NCI-H2081 (cell line): ENCODE measurements at regions not wholly inside any gene's neighbourhood (a gene's known extent, or its start where the extent isn't known, plus 50 kb on each side); places are given as distances from the start of the nearest gene placed in this dataset.

Source experiments
- DNase-seq, 2 experiments: peaks; one replicate each; lab custom pipeline; 2025; lab: John Stamatoyannopoulos, UW

- DNase-seq, result no peak
These were observed 198.5 kb upstream of the COL8A1 start for GRCh38 chr3:99439892-99440291.

DNA sequence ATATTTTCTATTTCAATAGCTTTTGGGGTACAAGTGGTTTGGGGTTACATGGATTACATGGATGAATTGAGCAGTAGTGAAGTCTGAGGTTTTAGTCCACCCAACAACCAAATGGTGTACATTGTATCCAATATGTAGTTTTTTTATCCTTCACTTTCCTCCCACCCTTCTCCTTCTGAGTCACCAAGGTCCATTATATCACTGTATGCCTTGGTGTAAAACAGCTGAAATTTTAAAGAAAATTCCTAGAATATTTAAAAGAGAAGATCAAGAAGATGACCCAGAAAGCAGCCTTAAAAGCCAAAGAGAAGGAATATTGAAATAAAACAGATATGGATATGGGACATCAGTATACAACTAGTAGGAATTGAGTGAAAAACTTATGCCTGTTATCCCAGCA is 204.2 kb upstream of the COL8A1 start:
- no peak for DNase-seq

- no peak for DNase-seq
These were observed 207.9 kb upstream of the COL8A1 start for GRCh38 chr3:99430348-99431134.

GRCh38 chr3:99429502-99429901 is 208.9 kb upstream of the COL8A1 start:
- no peak for DNase-seq

- no peak for DNase-seq
These were observed 212.5 kb upstream of the COL8A1 start for GRCh38 chr3:99425930-99426329.

DNA sequence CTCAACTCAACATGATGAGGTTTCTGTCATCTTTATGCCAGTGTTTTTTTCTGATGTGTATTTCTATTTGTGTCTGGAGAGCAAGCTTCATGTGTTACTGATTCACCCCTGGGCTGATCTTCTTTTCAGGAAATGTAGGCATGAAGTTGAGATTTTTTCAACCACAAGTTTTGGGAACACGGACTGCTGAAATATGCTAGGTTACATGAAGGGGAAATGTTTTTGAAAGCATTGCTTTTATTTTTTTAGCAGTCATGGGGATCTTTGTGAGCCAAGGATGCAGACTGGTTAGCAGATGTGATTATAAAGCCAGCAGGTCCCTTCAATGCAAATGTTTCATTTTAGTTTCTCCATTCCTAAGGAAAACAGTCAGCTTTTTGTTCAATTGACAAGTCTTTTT is 219.3 kb upstream of the COL8A1 start:
- DNase-seq, result no peak

GRCh38 chr3:99418709-99419108 is 219.7 kb upstream of the COL8A1 start:
- DNase-seq, result no peak

DNA sequence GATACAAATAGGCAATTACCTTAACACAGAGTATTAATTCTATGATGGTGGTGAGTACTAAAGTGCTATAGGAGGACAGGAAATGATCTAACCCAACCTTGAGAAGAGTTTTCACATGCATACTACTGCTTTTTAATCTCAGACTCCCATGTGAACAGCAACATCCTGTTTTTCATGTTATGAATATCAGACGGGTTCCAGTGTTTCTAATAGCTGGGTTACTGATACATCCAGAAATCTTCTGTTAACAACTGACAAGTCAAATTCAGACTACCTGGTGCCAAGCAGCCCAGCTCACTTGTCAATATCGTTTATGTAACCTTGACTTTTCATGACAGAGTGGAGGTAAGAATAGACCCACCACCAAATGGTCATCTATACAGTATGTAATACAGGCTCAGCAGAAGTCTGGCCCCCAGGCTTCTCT is 220.2 kb upstream of the COL8A1 start:
- DNase-seq, result no peak

GRCh38 chr3:99413504-99413903 is 224.9 kb upstream of the COL8A1 start:
- no peak for DNase-seq

DNA sequence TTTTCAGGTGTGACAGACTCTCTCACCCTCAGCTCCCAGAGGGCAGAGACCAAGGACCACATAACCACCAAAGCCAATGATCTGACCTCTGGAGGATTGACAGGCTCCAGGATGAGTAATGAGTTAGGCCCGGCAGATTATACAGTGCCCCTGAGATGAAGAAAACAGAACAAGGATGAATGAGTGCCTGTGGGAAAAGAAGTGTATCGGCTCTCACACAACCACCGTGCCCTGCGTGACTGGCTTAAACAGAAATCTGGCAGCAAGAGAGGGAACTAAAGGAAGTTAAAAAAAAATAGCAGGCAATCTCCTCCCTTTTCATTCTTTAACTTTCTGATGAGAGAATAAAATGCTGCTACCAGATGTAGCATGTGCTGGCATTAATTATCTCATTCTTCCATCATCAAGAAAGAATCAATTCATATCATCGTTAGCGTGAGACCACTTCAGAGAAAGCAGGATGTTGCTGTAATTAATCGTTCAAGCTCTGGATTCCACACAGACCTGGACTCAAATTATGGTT is 227.5 kb upstream of the COL8A1 start:
- DNase-seq, result no peak

DNA sequence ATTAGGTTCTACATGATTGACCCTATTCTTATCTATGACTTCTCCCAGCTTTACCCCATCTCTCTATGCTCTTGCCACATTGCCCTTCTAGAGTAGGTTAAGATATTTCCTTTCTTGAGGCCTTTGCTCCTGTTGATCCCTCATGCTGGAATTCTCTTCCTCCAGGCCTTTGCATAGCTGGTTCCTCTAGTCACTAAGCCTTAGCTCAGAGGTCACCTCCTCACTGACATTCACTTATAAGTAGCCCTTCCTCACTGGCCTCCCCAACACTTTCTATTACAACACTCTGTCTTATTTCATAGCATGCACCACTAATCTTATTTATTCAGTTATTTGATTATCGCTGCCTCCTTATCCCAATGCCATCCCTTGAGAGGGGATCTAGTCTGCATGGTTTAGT is 228.4 kb upstream of the COL8A1 start:
- no peak for DNase-seq

DNA sequence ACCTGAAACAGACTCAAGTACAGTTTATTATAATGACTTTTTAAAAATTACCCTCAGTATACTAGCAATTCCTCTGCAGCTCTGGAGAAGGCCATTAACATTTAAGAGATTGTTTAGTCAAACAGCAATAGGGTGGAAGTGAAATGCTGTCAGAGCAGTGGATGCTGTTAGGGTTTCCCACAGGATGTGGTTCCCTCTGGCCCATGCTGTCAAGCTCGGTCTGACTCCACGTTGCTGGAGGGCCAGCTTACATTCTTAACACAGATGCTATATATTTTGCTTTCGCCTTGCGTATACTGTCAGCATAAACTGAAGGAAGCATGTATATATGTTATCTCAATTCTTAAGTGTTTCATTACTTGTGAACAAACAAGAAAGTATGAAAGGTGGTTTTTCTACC is 231.1 kb upstream of the COL8A1 start:
- no peak for DNase-seq

DNA sequence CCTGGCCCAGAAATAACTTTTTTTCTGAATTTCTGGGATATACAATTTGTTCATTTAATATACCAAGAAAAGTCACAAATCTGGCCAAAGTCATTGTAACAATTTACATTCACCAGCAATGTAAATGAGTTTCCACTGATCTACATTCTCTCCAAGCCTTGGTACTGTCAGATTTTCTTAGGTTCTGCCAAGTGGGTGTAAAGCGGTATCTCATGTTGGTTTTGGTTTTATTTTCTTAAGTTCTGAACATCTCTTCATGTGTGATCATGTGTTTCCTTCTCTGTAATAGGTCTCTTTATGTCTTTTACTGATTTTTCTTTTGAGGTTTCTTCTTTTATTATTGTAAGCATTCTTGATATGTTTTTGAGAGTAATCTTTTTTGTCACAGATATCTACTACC is 235.6 kb upstream of the COL8A1 start:
- DNase-seq, result no peak

DNA sequence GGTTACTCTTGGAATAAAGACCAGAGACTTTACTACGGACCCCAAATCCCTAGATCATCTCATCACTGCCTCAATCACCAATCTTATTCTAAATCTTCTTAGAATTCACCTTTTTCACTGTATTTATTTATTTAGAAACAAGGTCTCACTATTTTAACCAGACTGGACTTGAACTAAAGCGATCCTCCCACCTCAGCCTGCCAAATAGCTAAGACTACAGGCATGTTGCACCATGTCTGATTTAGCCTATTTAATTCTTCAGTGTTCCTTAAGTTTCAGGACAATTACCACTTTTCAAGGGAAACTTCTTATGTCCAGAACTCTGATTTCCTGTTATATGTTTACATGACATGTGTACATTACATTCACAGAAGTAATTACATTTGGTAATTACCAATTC is 238.0 kb upstream of the COL8A1 start:
- DNase-seq, result no peak

DNA sequence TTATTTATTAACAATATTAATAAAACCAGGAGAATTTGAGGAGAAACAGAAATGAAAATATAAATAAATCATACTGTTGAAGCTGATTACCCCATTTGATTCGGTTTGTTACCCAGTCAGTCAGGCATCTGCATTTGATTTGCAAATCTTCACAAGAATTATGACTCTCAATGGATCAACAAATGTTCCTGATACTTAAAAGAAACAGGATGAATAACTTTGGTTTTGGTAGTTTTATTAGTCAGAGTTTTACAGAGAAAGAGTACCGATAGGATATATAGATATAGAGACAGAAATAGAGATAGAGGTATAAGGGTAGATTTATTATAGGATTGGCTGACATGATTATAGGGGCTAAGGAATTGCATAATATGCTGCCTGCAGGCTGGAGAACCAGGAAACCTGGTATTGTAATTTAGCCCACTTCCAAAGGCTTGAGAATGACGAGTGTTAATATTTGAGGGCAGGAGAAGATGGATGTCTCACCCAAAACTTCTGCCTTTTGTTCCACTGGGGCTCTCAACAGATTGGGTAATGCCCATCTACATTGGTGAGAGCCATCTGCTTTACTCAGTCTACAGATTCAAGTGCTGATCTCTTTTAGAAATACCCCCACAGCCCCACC is 241.6 kb upstream of the COL8A1 start:
- no peak for DNase-seq

DNA sequence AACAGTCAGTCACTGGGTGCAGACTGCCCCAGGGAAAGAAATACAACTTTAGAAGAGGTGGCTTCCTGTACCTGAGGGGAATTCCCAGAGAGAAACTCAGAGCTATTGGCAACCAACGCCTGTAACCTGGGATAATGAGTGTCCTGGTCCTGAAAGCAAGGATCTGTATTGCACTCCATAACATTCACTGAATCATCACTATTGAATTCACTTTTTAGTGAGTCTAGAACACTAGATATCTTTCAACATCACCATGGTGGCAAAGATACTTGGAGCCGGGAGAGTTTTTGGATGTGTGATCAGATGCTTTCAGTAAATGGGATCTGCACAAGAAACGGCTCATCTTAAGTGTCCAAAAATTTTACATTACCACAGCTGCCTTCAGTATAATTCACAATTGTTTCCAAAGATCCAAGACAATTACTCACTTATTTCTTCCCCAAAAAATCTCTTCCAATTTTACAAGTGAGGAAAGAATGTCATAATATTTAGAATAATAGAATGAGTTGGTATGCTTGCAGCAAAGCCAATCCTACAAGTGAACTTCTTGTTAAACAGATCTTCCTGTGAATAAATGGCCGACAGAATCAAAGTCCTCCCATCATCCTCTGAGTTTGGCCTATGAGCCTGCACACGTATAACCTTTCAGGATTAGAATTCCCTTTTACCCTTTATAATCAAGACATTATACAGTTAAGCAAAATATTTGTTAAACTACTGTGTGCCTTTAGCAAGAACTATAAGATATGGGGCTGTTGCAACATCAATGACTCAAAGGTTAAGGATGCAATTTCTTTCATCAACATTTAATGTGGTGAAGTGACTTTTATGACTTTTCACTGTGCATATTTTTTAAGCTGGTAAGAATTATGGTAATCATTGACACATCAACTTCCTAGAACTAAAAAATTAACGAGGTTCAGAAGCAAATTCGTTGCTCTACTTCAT is 243.3 kb upstream of the COL8A1 start:
- DNase-seq, result no peak

GRCh38 chr3:99393961-99394360 is 244.4 kb upstream of the COL8A1 start:
- DNase-seq, result no peak

GRCh38 chr3:99388780-99389179 is 249.6 kb upstream of the COL8A1 start:
- DNase-seq, result no peak

GRCh38 chr3:99384596-99384995 is 253.8 kb upstream of the COL8A1 start:
- DNase-seq, result no peak

DNA sequence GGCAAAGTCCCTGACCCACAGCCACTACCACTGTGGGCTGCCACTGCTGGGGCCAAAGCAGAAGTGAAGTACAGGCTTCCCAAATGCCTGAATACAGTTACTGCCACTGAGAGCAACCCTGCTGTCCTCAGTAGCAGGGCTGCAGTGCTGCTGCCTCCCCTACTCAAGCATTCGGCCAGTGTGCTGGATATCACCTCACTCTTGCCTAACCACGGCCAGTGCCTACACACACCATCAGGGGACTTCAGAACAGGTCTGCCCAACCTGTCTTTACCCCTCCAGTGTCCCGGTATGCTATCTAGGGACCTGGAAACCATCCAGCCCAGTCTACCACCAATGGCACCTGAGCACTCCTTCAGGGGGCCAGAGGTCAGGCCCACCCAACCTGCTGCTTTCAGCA is 261.5 kb upstream of the COL8A1 start:
- no peak for DNase-seq

DNA sequence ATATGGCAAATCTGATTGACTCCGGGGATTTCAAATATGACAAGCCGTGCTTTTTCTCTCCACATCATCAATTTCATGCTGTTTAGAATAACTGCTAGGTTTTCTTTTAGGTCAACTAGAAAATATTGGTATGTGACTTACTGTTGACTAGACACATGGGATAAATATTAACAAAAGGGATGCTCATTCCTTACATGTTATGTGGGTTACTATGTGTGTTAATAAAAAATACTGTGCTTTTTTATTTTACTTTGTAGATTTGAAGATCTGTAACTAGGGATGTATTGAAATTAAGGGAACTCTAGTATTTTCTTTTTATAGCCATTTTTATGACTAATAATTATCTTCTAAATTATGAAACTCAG is 264.6 kb upstream of the COL8A1 start:
- DNase-seq, result no peak

GRCh38 chr3:99373088-99373845 is 265.1 kb upstream of the COL8A1 start:
- DNase-seq, result no peak
